RWPE2 (cell line): ENCODE measurements at regions not wholly inside any gene's neighbourhood (a gene's known extent, or its start where the extent isn't known, plus 50 kb on each side); places are given as distances from the start of the nearest gene placed in this dataset.

Experiments used
- ATAC-seq: fragments of 200-7000 bp; cut with Tn5 transposase; 3 replicates; pipeline ENCODE4 v1.9.1; 2021; ENCODE audit warnings: low read depth
- DNase-seq: peaks from one replicate; pipeline ENCODE4 v3.0.0-alpha.2; 2020; ENCODE audit warnings: low spot score
- H3K27ac ChIP-seq: fragments of 450-650 bp; 2 replicates; pipeline ENCODE4 v1.5.1; 2017; ENCODE audit warnings: mild to moderate bottlenecking; ENCODE audit not compliant: poor library complexity, severe bottlenecking
- H3K27me3 ChIP-seq: fragments of 250-450 bp; sonication (Bioruptor Pico); 2 replicates; pipeline ENCODE4 v1.5.1; 2021; ENCODE audit warnings: mild to moderate bottlenecking, moderate library complexity; ENCODE audit not compliant: insufficient read depth, poor library complexity, severe bottlenecking
- H3K36me3 ChIP-seq: fragments of 250-450 bp; sonication (Bioruptor Pico); 2 replicates; pipeline ENCODE4 v1.5.1; 2020; ENCODE audit warnings: low read depth, mild to moderate bottlenecking, moderate library complexity
- H3K4me1 ChIP-seq: fragments of 250-450 bp; sonication (Bioruptor Pico); 2 replicates; pipeline ENCODE4 v1.5.1; 2021; ENCODE audit warnings: mild to moderate bottlenecking, moderate library complexity; ENCODE audit not compliant: insufficient read depth, poor library complexity, severe bottlenecking
- H3K4me3 ChIP-seq: fragments of 250-450 bp; sonication (Bioruptor Pico); 2 replicates; pipeline ENCODE4 v1.5.1; 2021; ENCODE audit warnings: mild to moderate bottlenecking, moderate library complexity; ENCODE audit not compliant: severe bottlenecking
- H3K9me3 ChIP-seq: fragments of 250-450 bp; sonication (Bioruptor Pico); 2 replicates; pipeline ENCODE4 v1.5.1; 2021; ENCODE audit warnings: mild to moderate bottlenecking, moderate library complexity; ENCODE audit not compliant: severe bottlenecking
- TF ChIP-seq, protein P1 (sequence below): fragments of 450-650 bp; IDR thresholded peaks from one replicate; pipeline ENCODE4 v1.5.1; 2017; ENCODE audit warnings: mild to moderate bottlenecking, moderate library complexity; ENCODE audit not compliant: poor library complexity, severe bottlenecking

DNA sequence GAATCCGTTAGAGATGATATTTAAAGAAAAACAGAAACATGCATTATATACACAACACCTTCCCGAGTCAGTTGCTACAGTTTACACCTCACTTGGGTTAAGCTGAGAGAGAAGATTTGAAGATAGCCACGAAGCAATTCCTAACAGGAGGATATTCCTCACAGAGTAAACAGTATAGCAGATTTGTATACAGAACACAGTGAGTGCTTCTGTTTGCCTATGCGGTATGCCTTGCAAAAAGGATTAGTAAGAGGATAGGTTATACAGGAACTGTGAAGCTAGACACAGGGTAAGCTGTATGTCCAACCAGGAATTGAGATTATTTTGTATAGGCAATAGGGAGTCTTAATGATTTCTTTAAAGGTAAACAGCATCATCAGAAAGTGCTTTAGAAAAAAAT is 471.8 kb downstream of the LIG4 start:
- Histone ChIP-seq H3K36me3 (no peaks in the 10 kb centered on the region), H3K4me1 (no peaks in the 10 kb centered on the region), H3K9me3 (no peaks in the 10 kb centered on the region), H3K27ac (no peak overlapping the region), H3K27me3 (peaks cover 14% of the 10 kb centered on the region), H3K4me3 (no peak overlapping the region)
- TF ChIP-seq, protein P1, sequence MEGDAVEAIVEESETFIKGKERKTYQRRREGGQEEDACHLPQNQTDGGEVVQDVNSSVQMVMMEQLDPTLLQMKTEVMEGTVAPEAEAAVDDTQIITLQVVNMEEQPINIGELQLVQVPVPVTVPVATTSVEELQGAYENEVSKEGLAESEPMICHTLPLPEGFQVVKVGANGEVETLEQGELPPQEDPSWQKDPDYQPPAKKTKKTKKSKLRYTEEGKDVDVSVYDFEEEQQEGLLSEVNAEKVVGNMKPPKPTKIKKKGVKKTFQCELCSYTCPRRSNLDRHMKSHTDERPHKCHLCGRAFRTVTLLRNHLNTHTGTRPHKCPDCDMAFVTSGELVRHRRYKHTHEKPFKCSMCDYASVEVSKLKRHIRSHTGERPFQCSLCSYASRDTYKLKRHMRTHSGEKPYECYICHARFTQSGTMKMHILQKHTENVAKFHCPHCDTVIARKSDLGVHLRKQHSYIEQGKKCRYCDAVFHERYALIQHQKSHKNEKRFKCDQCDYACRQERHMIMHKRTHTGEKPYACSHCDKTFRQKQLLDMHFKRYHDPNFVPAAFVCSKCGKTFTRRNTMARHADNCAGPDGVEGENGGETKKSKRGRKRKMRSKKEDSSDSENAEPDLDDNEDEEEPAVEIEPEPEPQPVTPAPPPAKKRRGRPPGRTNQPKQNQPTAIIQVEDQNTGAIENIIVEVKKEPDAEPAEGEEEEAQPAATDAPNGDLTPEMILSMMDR = no peak
- no peak for ATAC-seq
- DNase-seq = no peak

DNA sequence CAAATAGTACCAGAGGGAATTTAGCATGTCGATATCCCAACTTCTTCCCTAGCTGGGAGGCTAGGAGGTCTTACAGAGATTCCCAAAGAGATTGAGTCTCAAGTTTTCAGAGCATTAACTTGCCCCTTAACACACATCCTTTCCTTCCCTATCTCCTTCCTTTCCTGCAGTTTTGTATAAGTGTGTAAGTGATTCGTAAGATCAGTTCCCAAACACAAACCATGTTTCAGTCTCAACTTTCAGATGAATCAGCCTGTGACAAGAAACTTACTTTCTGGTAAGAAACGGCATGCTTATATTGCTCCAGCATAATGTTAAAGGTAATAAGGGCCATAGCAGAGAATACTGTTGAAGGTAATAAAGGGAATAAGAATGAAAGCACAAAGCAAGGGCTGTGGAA is 472.2 kb downstream of the LIG4 start:
- ATAC-seq = no peak
- no peak overlapping the region for H3K27ac ChIP-seq
- TF ChIP-seq, protein P1 = no peak

DNA sequence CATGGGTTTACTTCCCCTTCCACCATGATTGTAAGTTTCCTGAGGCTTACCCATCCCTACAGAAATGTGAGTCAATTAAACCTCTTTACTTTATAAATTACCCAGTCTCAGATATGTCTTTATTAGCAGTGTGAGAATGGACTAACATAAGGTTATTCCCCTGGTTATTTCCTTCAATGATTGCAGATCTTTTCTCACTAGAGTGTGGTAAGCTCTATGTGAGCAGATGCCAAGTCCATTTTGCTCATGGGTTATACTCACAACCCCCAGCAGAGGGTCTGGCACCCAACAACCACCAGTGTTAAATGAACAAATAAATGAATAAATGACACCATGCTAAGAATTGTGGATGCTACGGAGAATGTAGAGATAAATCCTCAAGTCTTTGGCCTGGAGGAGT is 472.8 kb downstream of the LIG4 start:
- DNase-seq (no peak), ATAC-seq (no peak)
- no peaks in the 10 kb centered on the region for H3K36me3 ChIP-seq
- H3K27me3 ChIP-seq = peaks cover 23% of the 10 kb centered on the region
- TF ChIP-seq, protein P1 = no peak
- no peak overlapping the region for H3K4me3 ChIP-seq
- no peak overlapping the region for H3K27ac ChIP-seq
- H3K4me1 ChIP-seq = no peaks in the 10 kb centered on the region
- no peaks in the 10 kb centered on the region for H3K9me3 ChIP-seq

More for the DNA sequence above, 472.2 kb downstream of the LIG4 start:
- no peaks in the 10 kb centered on the region for H3K4me1 ChIP-seq
- DNase-seq = no peak
- H3K9me3 ChIP-seq = no peaks in the 10 kb centered on the region
- peaks cover 17% of the 10 kb centered on the region for H3K27me3 ChIP-seq
- H3K4me3 ChIP-seq = no peak overlapping the region
- no peaks in the 10 kb centered on the region for H3K36me3 ChIP-seq

DNA sequence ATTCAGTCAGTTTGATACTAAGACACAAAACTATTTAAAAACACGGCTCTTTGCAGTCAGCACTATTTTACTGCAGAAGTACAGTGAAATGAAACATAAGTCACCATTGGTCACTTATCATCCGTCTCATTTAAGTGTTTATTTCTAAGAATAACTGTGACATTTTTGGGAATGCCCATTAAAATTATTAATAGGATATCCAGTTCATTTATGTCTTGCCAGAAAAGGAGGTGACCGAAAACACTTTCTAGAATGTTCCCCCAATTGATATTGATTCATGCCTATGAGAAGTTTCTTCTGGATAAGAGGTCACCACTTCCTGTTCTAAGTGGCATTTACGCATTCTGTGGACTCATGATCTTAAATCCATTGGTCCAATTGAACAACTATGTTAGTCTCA is 477.3 kb downstream of the LIG4 start:
- DNase-seq = no peak
- Histone ChIP-seq H3K9me3 (no peaks in the 10 kb centered on the region), H3K4me3 (no peak overlapping the region), H3K36me3 (no peaks in the 10 kb centered on the region), H3K27ac (no peak overlapping the region), H3K27me3 (peaks cover 18% of the 10 kb centered on the region), H3K4me1 (no peaks in the 10 kb centered on the region)
- TF ChIP-seq, protein P1 = no peak
- ATAC-seq = no peak

DNA sequence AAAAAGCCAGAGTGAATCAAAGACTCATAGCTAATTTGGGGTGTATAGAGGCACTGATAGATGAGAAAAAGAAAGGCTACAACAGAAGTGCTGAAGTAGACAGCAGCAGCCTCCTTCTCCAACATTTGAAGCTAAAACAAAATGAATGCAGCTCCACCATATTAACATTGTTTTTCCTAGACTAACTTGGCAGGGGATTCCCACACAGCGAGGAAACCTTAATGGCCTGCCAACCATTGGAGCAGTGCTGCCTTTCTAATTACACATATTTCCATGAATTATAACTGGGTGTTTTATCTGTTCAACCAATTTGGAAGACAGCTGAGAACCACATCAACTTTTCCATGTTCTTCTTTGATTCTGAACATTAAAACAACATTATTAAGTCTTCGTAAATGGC is 478.6 kb downstream of the LIG4 start:
- TF ChIP-seq, protein P1 = no peak
- ATAC-seq = no peak

More for the DNA sequence above, 478.6 kb downstream of the LIG4 start:
- no peak for DNase-seq
- Histone ChIP-seq H3K4me3 (no peak overlapping the region), H3K36me3 (no peaks in the 10 kb centered on the region), H3K27me3 (peaks cover 18% of the 10 kb centered on the region), H3K4me1 (no peaks in the 10 kb centered on the region), H3K27ac (no peak overlapping the region), H3K9me3 (no peaks in the 10 kb centered on the region)
